Activated CD4-positive, alpha-beta T cell treated with anti-CD3 and anti-CD28 coated beads, Interleukin-2, amount 10 ng/mL, durations not matched to agents 7 days and 5 days (primary cell): ENCODE measurements at regions not wholly inside any gene's neighbourhood (a gene's known extent, or its start where the extent isn't known, plus 50 kb on each side); places are given as distances from the start of the nearest gene placed in this dataset.

ENCODE experiments used
- CTCF ChIA-PET: fragments of 350-600 bp; sonication (Branson Sonifier 250); formaldehyde crosslinking; loops from one replicate; lab custom pipeline; 2021; ENCODE audit warnings: antibody characterized with exemption; lab: Charles Lee
- POLR2A ChIA-PET: fragments of 350-600 bp; sonication (Branson Sonifier 250); formaldehyde crosslinking; loops from one replicate; lab custom pipeline; 2021; ENCODE audit warnings: antibody characterized with exemption; lab: Charles Lee
- DNase-seq: peaks from one replicate; pipeline ENCODE4 v3.0.0-alpha.2; 2020
- H3K27ac Mint-ChIP-seq: one replicate; pipeline ENCODE4 v1.8.0; 2021; ENCODE audit warnings: mild to moderate bottlenecking, moderate library complexity, mixed read lengths
- H3K27me3 Mint-ChIP-seq: one replicate; pipeline ENCODE4 v1.8.0; 2021; ENCODE audit warnings: mixed read lengths
- H3K36me3 Mint-ChIP-seq: one replicate; pipeline ENCODE4 v1.8.0; 2021; ENCODE audit warnings: low read depth, mixed read lengths
- H3K4me1 Mint-ChIP-seq: one replicate; pipeline ENCODE4 v1.8.0; 2021; ENCODE audit warnings: mixed read lengths
- H3K4me3 Mint-ChIP-seq: one replicate; pipeline ENCODE4 v1.8.0; 2021; ENCODE audit warnings: mild to moderate bottlenecking, moderate library complexity, mixed read lengths
- H3K9me3 Mint-ChIP-seq: one replicate; pipeline ENCODE4 v1.8.0; 2021; ENCODE audit warnings: mixed read lengths

DNA sequence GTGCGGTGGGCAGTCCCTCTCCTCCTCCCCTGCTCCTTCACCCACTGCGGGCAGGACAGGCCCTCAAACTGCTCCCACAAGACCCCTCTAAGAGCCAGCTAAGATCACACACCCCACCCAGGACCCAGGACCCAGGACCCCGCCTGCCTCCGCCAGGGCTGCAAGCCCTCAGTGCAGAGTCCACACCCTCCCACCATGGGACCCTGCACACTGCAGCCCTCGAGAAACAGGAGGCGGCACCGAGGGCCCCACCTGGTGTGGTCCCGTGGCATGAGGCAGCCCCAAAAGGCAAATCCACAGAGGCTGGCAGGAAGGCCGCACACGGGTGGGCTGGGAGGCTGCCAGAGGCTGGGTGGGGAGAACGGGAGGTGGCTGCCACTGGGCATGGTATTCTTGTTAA lies 94.7 kb downstream of the ENGASE start:
- H3K4me1 Mint-ChIP-seq, result no peaks in the 10 kb centered on the region
- no peaks in the 10 kb centered on the region for H3K27me3 Mint-ChIP-seq
- ChIA-PET CTCF (no interaction called here), POLR2A (no interaction called here)
- H3K4me3 Mint-ChIP-seq, result no peak overlapping the region
- no peaks in the 10 kb centered on the region for H3K36me3 Mint-ChIP-seq
- H3K9me3 Mint-ChIP-seq, result no peaks in the 10 kb centered on the region
- H3K27ac Mint-ChIP-seq, result no peak overlapping the region
- DNase-seq, result no peak

DNA sequence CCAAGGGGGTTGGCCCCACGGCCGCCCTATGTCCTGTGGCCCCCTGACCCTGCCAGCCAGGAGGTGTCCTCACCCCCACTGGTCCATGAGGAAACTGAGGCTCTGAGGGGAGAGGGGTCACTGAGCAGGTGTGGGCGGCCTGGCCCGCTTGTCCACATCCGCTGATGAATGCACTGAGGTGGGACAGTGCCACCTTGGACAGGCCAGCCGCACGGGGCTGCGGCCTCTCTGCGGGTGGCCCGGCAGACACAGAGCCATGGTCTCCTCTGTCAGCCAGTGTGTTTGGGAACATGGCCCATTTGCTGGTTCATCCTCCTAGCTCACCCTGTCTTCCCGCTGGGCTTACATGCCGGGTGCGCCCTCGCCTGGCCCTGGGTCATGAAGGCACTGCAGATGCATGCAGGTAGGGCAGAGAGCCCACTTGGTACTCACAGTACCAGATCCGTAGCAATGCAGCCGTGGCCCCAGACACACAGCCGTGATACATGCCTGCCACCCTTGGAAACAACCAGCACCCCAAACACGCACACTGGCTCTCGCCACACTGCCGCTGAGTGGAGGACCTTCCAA lies 93.9 kb downstream of the ENGASE start:
- ChIA-PET CTCF (no interaction called here), POLR2A (no interaction called here)
- no peaks in the 10 kb centered on the region for H3K9me3 Mint-ChIP-seq
- no peaks in the 10 kb centered on the region for H3K4me1 Mint-ChIP-seq
- no peaks in the 10 kb centered on the region for H3K27me3 Mint-ChIP-seq
- no peak overlapping the region for H3K4me3 Mint-ChIP-seq
- H3K36me3 Mint-ChIP-seq, result no peaks in the 10 kb centered on the region
- H3K27ac Mint-ChIP-seq, result no peak overlapping the region
- no peak for DNase-seq

DNA sequence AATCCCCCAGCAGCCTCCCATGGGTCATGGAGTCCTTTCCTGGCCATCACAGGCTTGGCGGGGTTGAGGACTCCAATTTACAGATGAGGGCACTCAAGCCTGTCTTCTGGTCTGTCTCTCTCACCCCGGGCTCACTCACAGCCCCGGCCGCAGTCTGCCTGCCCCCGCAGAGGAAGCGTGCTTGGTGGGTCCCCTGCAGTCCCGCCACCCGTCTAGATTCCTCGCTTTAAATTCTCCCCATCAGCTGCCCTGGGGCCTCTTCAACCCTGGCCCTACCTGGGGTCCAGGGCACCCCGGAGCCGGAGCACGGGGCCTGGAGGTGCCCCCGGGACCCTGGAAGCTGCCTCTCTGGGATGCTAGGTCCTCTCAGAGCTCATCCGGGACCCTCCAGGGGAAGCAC lies 92.9 kb downstream of the ENGASE start:
- no peaks in the 10 kb centered on the region for H3K4me1 Mint-ChIP-seq
- CTCF ChIA-PET, result no interaction called here
- no peak overlapping the region for H3K27ac Mint-ChIP-seq
- DNase-seq, result no peak
- POLR2A ChIA-PET, result no interaction called here
- H3K27me3 Mint-ChIP-seq, result no peaks in the 10 kb centered on the region
- no peak overlapping the region for H3K4me3 Mint-ChIP-seq
- H3K9me3 Mint-ChIP-seq, result no peaks in the 10 kb centered on the region
- no peaks in the 10 kb centered on the region for H3K36me3 Mint-ChIP-seq

DNA sequence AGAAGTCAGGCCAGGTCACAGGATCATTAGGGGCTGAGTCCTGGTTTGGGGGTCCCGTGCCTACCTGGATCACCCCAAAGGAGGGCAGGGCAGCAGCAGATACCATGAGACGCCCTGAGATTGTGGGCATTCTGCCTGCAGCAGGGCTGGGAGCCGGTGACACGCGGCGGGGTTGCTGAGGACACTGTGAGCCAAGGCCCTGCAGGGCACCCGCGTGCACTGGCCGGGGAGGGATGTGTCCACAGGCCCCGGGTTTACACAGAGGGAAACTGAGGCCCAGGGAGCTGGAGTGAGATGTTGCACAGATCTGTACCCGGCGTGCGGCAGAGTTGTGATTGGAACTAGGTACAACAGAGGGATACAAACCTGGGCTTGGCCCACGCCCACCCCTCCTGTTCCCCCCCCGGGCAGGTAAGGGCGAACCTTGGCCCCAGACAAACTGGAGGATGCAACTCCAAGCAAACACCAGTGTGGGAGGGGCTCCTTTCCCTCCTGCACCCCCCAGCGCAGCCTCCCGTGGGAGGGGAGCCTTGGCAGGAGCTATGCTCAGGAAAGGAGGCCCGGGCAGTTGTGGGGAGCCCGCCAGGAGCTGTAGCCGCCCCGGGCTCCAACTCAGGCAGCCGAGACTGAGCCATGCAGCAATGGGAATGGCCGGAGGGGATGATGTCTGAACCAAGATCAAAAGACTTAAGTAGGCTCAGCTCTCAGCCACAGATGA lies 91.3 kb downstream of the ENGASE start:
- H3K4me3 Mint-ChIP-seq, result no peak overlapping the region
- DNase-seq, result no peak
- H3K9me3 Mint-ChIP-seq, result no peaks in the 10 kb centered on the region
- peaks cover 11% of the 10 kb centered on the region for H3K4me1 Mint-ChIP-seq
- H3K36me3 Mint-ChIP-seq, result no peaks in the 10 kb centered on the region
- POLR2A ChIA-PET, result no interaction called here
- H3K27me3 Mint-ChIP-seq, result no peaks in the 10 kb centered on the region
- CTCF ChIA-PET, result no interaction called here
- H3K27ac Mint-ChIP-seq, result no peak overlapping the region

DNA sequence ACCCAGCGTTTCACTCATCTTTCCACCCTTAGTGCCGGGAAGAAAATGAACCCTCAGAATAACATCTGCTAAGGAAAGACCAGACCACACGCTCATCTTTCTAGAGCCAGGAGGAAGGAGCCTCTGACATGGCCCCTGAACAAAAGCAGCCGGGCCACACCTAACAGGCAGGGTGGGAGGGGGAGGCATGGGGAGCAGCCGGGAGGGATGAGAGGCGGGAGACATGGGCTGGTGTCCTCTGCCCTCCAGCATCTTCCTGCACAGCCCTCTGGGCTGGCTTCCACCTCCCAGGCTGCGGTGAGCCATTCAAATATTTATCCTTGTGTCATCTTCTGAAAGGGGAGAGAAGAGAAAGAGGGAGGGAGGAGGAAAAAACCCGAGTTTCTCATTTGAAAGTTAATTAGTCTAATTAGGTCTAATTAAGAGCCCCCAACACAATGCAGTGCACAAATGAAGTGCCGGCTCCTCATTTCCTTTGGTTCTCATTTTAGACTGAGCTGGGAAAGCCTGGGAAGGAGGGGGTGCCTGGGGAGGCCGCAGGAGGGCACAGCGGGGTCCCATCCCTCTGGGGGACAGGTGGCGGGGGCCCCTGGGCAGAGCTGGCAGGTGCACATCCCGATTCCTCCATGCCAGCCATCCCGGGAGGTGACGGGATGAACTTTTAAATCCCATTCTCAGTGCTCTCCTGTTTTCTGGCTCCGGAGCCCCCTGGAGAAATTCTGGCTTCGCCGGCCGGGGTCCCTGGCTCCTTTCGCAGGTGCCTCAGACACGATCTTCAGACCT lies 90.5 kb downstream of the ENGASE start:
- H3K27me3 Mint-ChIP-seq, result no peaks in the 10 kb centered on the region
- H3K9me3 Mint-ChIP-seq, result no peaks in the 10 kb centered on the region
- CTCF ChIA-PET, result no interaction called here
- no peak overlapping the region for H3K4me3 Mint-ChIP-seq
- DNase-seq, result no peak
- POLR2A ChIA-PET, result no interaction called here
- no peak overlapping the region for H3K27ac Mint-ChIP-seq
- H3K4me1 Mint-ChIP-seq, result peaks cover 15% of the 10 kb centered on the region
- no peaks in the 10 kb centered on the region for H3K36me3 Mint-ChIP-seq

GRCh38 chr17:79164408-79164807 lies 89.8 kb downstream of the ENGASE start:
- POLR2A ChIA-PET, result no interaction called here
- H3K27ac Mint-ChIP-seq, result no peak overlapping the region
- DNase-seq, result no peak
- H3K36me3 Mint-ChIP-seq, result no peaks in the 10 kb centered on the region
- no peaks in the 10 kb centered on the region for H3K27me3 Mint-ChIP-seq
- no peaks in the 10 kb centered on the region for H3K9me3 Mint-ChIP-seq
- CTCF ChIA-PET, result no interaction called here
- H3K4me3 Mint-ChIP-seq, result no peak overlapping the region
- peaks cover 15% of the 10 kb centered on the region for H3K4me1 Mint-ChIP-seq

DNA sequence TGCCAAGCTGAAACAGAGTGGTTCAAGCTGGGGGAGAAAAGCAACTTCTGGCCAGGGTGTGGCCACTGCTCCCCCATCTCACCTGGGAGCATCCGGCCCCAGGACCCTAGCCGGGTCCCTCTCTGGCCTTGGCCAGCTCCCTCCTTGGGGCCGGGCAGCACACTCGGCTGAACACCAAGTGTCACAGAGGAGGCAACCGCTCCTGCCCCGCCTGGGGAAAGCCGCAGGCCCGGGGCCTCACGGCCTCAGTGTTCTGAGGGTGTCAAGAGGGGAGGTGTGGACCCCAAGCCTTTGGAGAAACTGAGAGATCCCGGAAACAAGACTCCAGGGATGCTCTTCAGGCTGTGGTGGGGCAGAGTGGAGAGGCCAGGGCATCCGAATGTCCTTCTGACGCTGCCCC lies 88.4 kb downstream of the ENGASE start:
- H3K4me3 Mint-ChIP-seq, result no peak overlapping the region
- no peaks in the 10 kb centered on the region for H3K27me3 Mint-ChIP-seq
- DNase-seq, result no peak
- no peak overlapping the region for H3K27ac Mint-ChIP-seq
- CTCF ChIA-PET, result no interaction called here
- H3K4me1 Mint-ChIP-seq, result peaks cover 15% of the 10 kb centered on the region
- no peaks in the 10 kb centered on the region for H3K36me3 Mint-ChIP-seq
- no peaks in the 10 kb centered on the region for H3K9me3 Mint-ChIP-seq
- POLR2A ChIA-PET, result no interaction called here

DNA sequence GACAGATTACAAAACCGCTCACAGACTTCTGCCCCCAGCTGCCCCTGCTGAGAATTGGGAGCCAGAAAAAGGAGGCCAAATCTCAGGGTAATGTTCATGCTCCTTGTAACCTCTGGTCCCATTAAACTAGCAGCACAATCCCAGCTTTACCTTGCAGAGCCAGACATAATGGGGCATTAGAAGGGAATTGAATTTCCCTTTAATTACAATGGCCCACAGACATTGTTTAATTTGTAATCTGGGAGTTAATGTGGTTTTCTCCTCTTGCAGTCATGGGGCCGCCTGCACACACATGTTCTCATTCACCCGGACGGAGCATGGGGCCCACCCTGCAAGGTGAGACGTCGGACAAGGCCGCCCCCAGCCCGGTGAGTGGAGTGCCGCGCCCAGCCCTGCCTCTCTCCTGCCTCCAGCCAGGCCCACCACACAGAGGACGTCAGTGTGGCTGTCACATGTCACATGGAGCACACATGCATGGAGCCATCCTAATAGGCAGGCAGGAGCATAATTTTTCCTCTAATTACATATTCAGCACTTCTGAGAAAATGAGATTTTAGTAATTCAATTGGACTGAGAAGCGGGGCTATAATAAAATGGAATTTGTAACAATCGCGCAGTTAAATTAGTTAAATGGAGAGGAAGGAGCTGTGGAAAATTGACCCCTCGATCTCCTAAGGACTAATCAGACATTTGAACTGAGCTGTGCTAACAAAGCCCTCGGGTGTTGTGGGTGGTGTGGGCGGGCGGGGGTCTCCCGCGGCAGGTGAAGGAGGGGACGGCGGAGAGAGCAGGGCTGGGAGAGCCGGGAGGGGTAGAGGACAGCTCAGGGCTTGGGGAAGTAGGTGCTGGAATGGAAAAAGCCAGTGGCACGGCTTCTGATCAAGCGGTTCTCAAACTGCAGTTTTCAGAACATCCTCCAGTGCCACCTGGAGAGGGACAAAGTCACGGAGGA lies 87.7 kb downstream of the ENGASE start:
- Mint-ChIP-seq H3K4me1 (peaks cover 15% of the 10 kb centered on the region), H3K27ac (peak overlapping the region; percentile 88), H3K27me3 (no peaks in the 10 kb centered on the region), H3K9me3 (no peaks in the 10 kb centered on the region), H3K36me3 (no peaks in the 10 kb centered on the region), H3K4me3 (no peak overlapping the region)
- DNase-seq, result no peak
- CTCF ChIA-PET, result no interaction called here
- POLR2A ChIA-PET, result no interaction called here

GRCh38 chr17:79160980-79161636 lies 86.5 kb downstream of the ENGASE start:
- POLR2A ChIA-PET, result no interaction called here
- CTCF ChIA-PET, result interaction anchor here (0.7 to 1.6 kb wide), 3 partner anchors 15 to 770 kb away, joined by 3 to 4 read pairs (median 3); no protein-coding TSS in a partner anchor

GRCh38 chr17:79159926-79160325 lies 85.3 kb downstream of the ENGASE start:
- Mint-ChIP-seq H3K27me3 (no peaks in the 10 kb centered on the region), H3K4me1 (peaks cover 15% of the 10 kb centered on the region), H3K27ac (no peak overlapping the region), H3K4me3 (no peak overlapping the region), H3K36me3 (no peaks in the 10 kb centered on the region), H3K9me3 (no peaks in the 10 kb centered on the region)
- POLR2A ChIA-PET, result no interaction called here
- DNase-seq, result no peak
- CTCF ChIA-PET, result interaction anchor here (1.0 kb wide), 1 partner anchor 77 kb away, joined by 3 read pairs; no protein-coding TSS in a partner anchor

More at GRCh38 chr17:79160980-79161636, 86.5 kb downstream of the ENGASE start:
- no peaks in the 10 kb centered on the region for H3K27me3 Mint-ChIP-seq
- H3K36me3 Mint-ChIP-seq, result no peaks in the 10 kb centered on the region
- H3K9me3 Mint-ChIP-seq, result no peaks in the 10 kb centered on the region
- H3K4me1 Mint-ChIP-seq, result peaks cover 15% of the 10 kb centered on the region
- H3K27ac Mint-ChIP-seq, result peak overlapping the region; percentile 88
- H3K4me3 Mint-ChIP-seq, result no peak overlapping the region
- DNase-seq, result peak; percentile 62

DNA sequence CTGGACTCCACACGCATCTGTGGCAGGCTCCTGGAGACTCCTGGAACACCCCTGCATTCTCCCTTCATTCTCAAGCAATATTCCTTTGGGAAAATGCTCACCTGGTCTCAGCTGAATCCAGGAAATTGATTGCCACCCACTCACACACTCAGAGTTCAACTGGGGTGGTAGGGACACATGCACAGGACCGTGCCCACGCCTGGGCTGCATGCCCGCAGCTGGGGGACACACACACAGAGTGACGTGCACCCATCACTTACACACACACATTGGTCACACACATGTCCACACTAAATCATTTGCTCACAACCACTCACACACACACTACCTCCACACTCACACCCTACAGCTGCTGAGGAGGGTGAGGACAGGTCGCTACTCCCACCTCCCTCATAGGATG lies 84.8 kb downstream of the ENGASE start:
- POLR2A ChIA-PET, result no interaction called here
- no peaks in the 10 kb centered on the region for H3K9me3 Mint-ChIP-seq
- no peak for DNase-seq
- no peak overlapping the region for H3K4me3 Mint-ChIP-seq
- peaks cover 15% of the 10 kb centered on the region for H3K4me1 Mint-ChIP-seq
- no peak overlapping the region for H3K27ac Mint-ChIP-seq
- CTCF ChIA-PET, result interaction anchor here (1.0 kb wide), 1 partner anchor 76 kb away, joined by 3 read pairs; no protein-coding TSS in a partner anchor
- H3K27me3 Mint-ChIP-seq, result no peaks in the 10 kb centered on the region
- H3K36me3 Mint-ChIP-seq, result no peaks in the 10 kb centered on the region

- POLR2A ChIA-PET, result no interaction called here
- peaks cover 2% of the 10 kb centered on the region for H3K27me3 Mint-ChIP-seq
- H3K4me3 Mint-ChIP-seq, result no peak overlapping the region
- DNase-seq, result no peak
- H3K9me3 Mint-ChIP-seq, result no peaks in the 10 kb centered on the region
- H3K36me3 Mint-ChIP-seq, result no peaks in the 10 kb centered on the region
- CTCF ChIA-PET, result no interaction called here
- peaks cover 11% of the 10 kb centered on the region for H3K4me1 Mint-ChIP-seq
- no peak overlapping the region for H3K27ac Mint-ChIP-seq
These were observed 82.0 kb downstream of the ENGASE start for GRCh38 chr17:79156463-79157095.
